ENCODE measurements at regions not wholly inside any gene's neighbourhood (a gene's known extent, or its start where the extent isn't known, plus 50 kb on each side); places are given as distances from the start of the nearest gene placed in this dataset.
A peak's percentile ranks its signal among the peaks of the same experiment; 100 is the strongest.

DNA sequence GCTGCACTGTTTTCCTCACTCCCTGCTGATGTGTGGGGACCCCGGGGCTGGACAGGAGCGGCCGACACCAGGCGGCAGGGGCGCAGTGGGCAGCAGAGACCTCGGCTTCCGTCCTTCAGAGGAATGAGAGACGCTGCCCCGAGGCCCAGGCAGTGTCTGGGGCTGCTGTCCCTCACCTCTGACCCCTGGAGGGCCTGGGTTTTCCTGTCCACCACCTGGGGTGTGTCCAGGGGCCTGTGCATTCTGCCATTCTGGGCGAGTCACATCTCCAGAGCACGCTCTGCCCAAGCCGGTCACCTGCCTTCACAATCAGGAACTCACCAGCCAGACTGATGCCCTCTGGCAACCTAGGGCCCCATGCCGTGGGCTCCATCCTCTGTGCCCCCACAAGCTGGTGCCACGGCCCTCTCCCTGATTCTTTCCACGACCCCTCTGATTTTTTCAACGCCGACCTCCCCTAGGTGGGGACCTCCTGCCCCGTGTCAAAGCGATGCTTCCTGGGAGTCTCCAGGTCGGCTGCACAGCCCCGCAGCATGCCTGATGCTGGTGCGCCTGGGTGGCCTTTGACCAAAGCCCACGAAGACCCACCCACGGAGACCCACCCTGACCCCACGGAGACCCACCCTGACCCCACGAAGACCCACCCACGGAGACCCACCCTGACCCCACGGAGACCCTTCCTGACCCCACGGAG lies 53.7 kb upstream of the CFAP46 start:
- CTCF ChIA-PET, result interaction anchor here (1.2 kb wide), 1 partner anchor 342 kb away, joined by 3 read pairs; no protein-coding TSS in a partner anchor
- TF ChIP-seq, protein P1, sequence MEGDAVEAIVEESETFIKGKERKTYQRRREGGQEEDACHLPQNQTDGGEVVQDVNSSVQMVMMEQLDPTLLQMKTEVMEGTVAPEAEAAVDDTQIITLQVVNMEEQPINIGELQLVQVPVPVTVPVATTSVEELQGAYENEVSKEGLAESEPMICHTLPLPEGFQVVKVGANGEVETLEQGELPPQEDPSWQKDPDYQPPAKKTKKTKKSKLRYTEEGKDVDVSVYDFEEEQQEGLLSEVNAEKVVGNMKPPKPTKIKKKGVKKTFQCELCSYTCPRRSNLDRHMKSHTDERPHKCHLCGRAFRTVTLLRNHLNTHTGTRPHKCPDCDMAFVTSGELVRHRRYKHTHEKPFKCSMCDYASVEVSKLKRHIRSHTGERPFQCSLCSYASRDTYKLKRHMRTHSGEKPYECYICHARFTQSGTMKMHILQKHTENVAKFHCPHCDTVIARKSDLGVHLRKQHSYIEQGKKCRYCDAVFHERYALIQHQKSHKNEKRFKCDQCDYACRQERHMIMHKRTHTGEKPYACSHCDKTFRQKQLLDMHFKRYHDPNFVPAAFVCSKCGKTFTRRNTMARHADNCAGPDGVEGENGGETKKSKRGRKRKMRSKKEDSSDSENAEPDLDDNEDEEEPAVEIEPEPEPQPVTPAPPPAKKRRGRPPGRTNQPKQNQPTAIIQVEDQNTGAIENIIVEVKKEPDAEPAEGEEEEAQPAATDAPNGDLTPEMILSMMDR (IDR thresholded peaks at IDR 0.05; ENCODE audit: insufficient read depth, low read length, missing control alignments), result no peak
- POLR2A ChIA-PET, result interaction anchor here (0.6 kb wide), 1 partner anchor 8 kb away, joined by 3 read pairs; no protein-coding TSS in a partner anchor
- no peak for DNase-seq (ENCODE audit: low read depth, low spot score)
- H3K4me3 ChIP-seq (ENCODE audit: low read depth, low read length), result no peak overlapping the region

DNA sequence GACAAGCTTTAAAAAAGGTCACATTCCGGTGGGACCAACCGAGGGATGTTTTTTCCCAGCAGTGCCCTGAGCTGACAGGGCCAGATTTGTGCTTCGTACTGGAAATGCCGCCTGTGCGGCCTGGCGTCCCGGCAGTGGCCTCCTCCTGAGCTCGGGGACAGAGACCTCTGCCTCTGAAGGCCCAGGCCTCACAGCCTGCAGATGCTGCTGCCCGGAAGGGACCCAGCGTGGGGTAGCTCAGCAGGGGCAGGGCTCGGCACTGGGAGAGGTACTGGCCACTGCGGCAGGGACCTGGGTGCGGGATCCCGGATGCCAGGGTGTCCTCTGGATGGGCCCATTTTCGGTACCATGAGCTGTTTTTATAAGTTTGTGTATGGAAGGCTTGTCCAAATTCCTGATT lies 52.4 kb upstream of the CFAP46 start:
- ChIA-PET POLR2A (interaction anchor here (0.5 kb wide), 1 partner anchor 413 kb away, joined by 4 read pairs; no protein-coding TSS in a partner anchor), CTCF (interaction anchor here (1.2 to 1.5 kb wide), 2 partner anchors 12 to 341 kb away, joined by 3 read pairs; no protein-coding TSS in a partner anchor)
- H3K4me3 ChIP-seq (ENCODE audit: low read depth, low read length), result no peak overlapping the region
- TF ChIP-seq, protein P1 (IDR thresholded peaks at IDR 0.05; ENCODE audit: insufficient read depth, low read length, missing control alignments), result no peak
- DNase-seq (ENCODE audit: low read depth, low spot score), result no peak

DNA sequence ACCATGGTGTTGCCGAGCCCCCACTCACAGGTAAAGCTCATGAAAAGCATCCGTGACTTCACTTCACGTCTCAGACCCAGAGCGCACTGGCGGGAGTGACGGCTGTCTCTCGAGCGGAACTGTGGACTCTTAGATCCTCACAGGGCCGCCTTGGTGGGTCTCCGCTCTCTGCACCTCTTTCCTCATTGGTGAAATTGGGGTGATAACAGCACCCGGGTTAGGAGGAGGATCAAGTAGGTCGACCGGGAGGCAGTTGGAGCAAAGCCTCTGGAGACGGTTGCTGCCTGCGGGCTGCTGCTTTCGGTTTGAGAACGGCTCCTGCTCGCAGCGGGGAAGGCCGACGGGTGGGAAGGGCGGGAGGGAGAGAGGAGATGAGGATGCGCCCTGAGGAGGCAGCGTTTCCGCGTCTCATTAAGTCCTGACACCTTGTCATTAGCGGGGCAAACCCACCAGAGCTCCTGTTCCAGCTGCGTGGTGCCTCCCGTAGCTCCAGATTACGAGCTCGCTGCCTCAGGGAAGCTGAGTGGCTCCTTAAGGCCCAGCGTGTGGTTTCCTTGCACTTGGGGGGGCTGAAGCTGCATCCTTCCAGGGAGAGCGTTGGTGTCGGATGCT lies 51.9 kb upstream of the CFAP46 start:
- CTCF ChIA-PET, result interaction anchor here (1.5 kb wide), 1 partner anchor 12 kb away, joined by 3 read pairs; no protein-coding TSS in a partner anchor
- no peak for DNase-seq (ENCODE audit: low read depth, low spot score)
- POLR2A ChIA-PET, result no interaction called here
- peak overlapping the region; percentile 51 for H3K4me3 ChIP-seq (ENCODE audit: low read depth, low read length)
- TF ChIP-seq, protein P1 (IDR thresholded peaks at IDR 0.05; ENCODE audit: insufficient read depth, low read length, missing control alignments), result no peak

DNA sequence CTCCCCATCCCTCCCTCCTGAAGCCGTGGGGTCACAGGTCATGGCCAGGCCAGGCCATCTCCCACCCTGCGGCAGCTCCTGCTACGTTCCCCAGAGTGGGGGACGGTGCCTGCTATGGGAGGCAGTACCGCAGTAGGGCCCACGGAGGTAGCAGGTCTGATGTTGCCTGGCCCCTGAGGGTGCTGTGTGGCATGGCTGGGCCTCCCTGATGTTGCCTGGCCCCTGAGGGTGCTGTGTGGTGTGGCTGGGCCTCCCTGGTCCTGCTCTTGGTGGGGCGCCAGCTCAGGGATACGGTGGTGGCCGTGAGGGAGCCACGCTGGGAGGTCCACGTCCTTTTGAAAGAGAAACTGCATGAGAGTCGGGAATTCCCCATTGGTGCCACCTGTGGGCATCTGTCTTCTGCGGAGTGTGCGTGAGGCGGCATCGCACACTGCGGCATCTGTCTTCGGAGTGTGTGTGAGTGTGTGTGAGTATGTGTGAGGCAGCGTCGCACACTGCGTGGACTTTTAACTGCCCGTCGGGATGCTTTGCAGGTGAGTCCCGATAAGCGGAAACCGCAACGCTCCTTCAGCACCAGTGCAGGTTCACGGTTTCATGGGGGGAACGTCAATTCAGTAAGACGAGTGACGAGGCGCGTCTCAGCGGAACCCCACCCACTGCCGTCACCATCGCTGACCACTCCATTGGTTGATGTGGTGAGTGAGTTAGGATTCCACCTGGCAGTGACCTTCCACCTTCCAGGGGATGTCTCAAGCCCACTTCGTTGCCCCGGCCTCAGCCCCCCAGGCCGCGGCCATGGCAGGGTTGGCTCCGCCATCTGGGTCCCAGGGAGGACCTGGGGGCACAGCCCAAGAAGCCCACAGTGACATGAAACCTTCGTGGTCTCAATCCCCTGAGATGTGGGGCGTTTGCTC lies 51.2 kb upstream of the CFAP46 start:
- no peak for DNase-seq (ENCODE audit: low read depth, low spot score)
- ChIA-PET POLR2A (no interaction called here), CTCF (no interaction called here)
- H3K4me3 ChIP-seq (ENCODE audit: low read depth, low read length), result no peak overlapping the region
- TF ChIP-seq, protein P1 (IDR thresholded peaks at IDR 0.05; ENCODE audit: insufficient read depth, low read length, missing control alignments), result no peak

DNA sequence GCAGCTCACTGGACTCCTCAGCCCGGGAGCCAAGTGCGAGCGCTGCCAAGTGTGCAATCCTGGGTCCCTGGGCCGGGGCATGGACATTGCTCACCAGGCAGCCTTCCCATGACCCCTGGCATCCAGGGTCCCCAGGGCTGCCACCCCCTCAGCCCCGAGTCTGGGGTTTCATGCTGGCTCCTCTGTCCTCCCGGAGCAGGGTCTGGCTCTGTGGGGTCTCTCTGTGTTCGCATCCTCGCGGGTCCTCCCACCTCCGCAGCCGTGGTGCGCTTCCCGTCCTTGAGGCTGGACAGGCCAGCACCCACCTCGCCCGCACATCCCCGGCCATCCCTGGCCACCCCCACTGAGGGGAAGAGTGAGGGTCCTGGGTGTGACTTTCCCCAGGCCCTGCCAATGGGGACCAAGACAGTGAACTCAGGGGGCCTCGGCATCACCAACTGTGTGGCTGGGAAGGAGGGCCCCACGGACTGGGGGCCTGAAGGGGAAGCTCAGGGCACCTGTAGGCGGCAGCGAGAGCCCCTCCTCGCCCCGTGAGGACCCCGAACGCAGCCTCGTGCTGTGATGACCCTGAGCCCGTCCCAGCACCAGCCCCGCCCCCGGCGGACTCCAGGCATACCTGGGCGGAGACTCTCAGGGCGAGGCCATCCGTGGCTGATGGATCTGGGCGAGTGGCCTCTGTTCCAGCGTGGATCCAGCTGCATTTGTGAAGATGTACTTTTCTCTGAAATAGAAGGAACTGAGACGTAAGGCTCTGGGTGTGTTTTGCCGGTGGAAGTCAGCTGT lies 50.3 kb upstream of the CFAP46 start:
- no peak overlapping the region for H3K4me3 ChIP-seq (ENCODE audit: low read depth, low read length)
- ChIA-PET POLR2A (no interaction called here), CTCF (no interaction called here)
- TF ChIP-seq, protein P1 (IDR thresholded peaks at IDR 0.05; ENCODE audit: insufficient read depth, low read length, missing control alignments), result no peak
- DNase-seq (ENCODE audit: low read depth, low spot score), result no peak

Measured in AG04449 (cell line).